Activated CD8-positive, alpha-beta T cell treated with anti-CD3 and anti-CD28 coated beads for 36 hours (primary cell): ENCODE measurements at regions not wholly inside any gene's neighbourhood (a gene's known extent, or its start where the extent isn't known, plus 50 kb on each side); places are given as distances from the start of the nearest gene placed in this dataset.

ENCODE experiments used
- ATAC-seq: fragments of 200-7000 bp; cut with Tn5 transposase; one replicate; pipeline ENCODE4 v1.10.0; 2021; ENCODE audit warnings: mild to moderate bottlenecking, moderate library complexity
- CTCF ChIA-PET: fragments of 350-600 bp; sonication (Branson Sonifier 250); formaldehyde crosslinking; loops from one replicate; lab custom pipeline; 2021; ENCODE audit warnings: antibody characterized with exemption; lab: Charles Lee
- POLR2A ChIA-PET: fragments of 350-600 bp; sonication (Branson Sonifier 250); formaldehyde crosslinking; loops from one replicate; lab custom pipeline; 2021; ENCODE audit warnings: antibody characterized with exemption; lab: Charles Lee
- DNase-seq: peaks from one replicate; pipeline ENCODE4 v3.0.0-alpha.2; 2020
- H3K27ac Mint-ChIP-seq: one replicate; pipeline ENCODE4 v1.8.0; 2021; ENCODE audit warnings: mild to moderate bottlenecking, mixed read lengths
- H3K27me3 Mint-ChIP-seq: one replicate; pipeline ENCODE4 v1.8.0; 2021; ENCODE audit warnings: mixed read lengths
- H3K36me3 Mint-ChIP-seq: one replicate; pipeline ENCODE4 v1.8.0; 2021; ENCODE audit warnings: low read depth, mixed read lengths
- H3K4me1 Mint-ChIP-seq: one replicate; pipeline ENCODE4 v1.8.0; 2021; ENCODE audit warnings: low read depth, mixed read lengths
- H3K4me3 Mint-ChIP-seq: one replicate; pipeline ENCODE4 v1.8.0; 2021; ENCODE audit warnings: mild to moderate bottlenecking, moderate library complexity, mixed read lengths
- H3K9me3 Mint-ChIP-seq: one replicate; pipeline ENCODE4 v1.8.0; 2021; ENCODE audit warnings: mixed read lengths
- CTCF ChIP-seq: fragments of 200-600 bp; IDR thresholded peaks from one replicate; pipeline ENCODE4 v1.8.0; 2022; ENCODE audit warnings: antibody characterized with exemption, mild to moderate bottlenecking
- intact Hi-C: fragments of 100-400 bp; cut with micrococcal nuclease; formaldehyde crosslinking; loops from one replicate; pipeline ENCODE4 v1.10.0; 2022

- Mint-ChIP-seq H3K27me3 (no peaks in the 10 kb centered on the region), H3K4me3 (no peak overlapping the region), H3K27ac (no peak overlapping the region), H3K36me3 (no peaks in the 10 kb centered on the region), H3K4me1 (no peaks in the 10 kb centered on the region), H3K9me3 (peaks cover 8% of the 10 kb centered on the region)
- CTCF ChIA-PET, result no interaction called here
- DNase-seq (no peak), ATAC-seq (no peak)
- intact Hi-C loops, result no loop called here
- no peak for TF ChIP-seq CTCF
- POLR2A ChIA-PET, result no interaction called here
Measured at GRCh38 chr3:157830556-157831236, 275.5 kb downstream of the SHOX2 start.

- H3K27ac Mint-ChIP-seq, result no peak overlapping the region
- H3K27me3 Mint-ChIP-seq, result no peaks in the 10 kb centered on the region
- no peak for TF ChIP-seq CTCF
- intact Hi-C loops, result no loop called here
- ATAC-seq (no peak), DNase-seq (no peak)
- H3K4me1 Mint-ChIP-seq, result no peaks in the 10 kb centered on the region
- no peak overlapping the region for H3K4me3 Mint-ChIP-seq
- H3K9me3 Mint-ChIP-seq, result peaks cover 8% of the 10 kb centered on the region
- ChIA-PET POLR2A (no interaction called here), CTCF (no interaction called here)
- H3K36me3 Mint-ChIP-seq, result no peaks in the 10 kb centered on the region
Measured at GRCh38 chr3:157829786-157830185, 276.4 kb downstream of the SHOX2 start.

- TF ChIP-seq CTCF, result no peak
- Mint-ChIP-seq H3K27ac (no peak overlapping the region), H3K27me3 (no peaks in the 10 kb centered on the region), H3K4me1 (no peaks in the 10 kb centered on the region), H3K36me3 (no peaks in the 10 kb centered on the region), H3K9me3 (peaks cover 5% of the 10 kb centered on the region), H3K4me3 (no peak overlapping the region)
- POLR2A ChIA-PET, result no interaction called here
- ATAC-seq (no peak), DNase-seq (no peak)
- CTCF ChIA-PET, result no interaction called here
- intact Hi-C loops, result no loop called here
Measured at GRCh38 chr3:157824281-157824680, 281.9 kb downstream of the SHOX2 start.

- H3K4me1 Mint-ChIP-seq, result no peaks in the 10 kb centered on the region
- no peak for ATAC-seq
- DNase-seq, result no peak
- POLR2A ChIA-PET, result no interaction called here
- no peak overlapping the region for H3K4me3 Mint-ChIP-seq
- CTCF ChIA-PET, result no interaction called here
- no peaks in the 10 kb centered on the region for H3K27me3 Mint-ChIP-seq
- intact Hi-C loops, result no loop called here
- no peak for TF ChIP-seq CTCF
- no peaks in the 10 kb centered on the region for H3K36me3 Mint-ChIP-seq
- no peak overlapping the region for H3K27ac Mint-ChIP-seq
- H3K9me3 Mint-ChIP-seq, result no peaks in the 10 kb centered on the region
Measured at GRCh38 chr3:157823050-157823449, 283.2 kb downstream of the SHOX2 start.

- Mint-ChIP-seq H3K4me1 (no peaks in the 10 kb centered on the region), H3K27me3 (no peaks in the 10 kb centered on the region), H3K4me3 (no peak overlapping the region), H3K27ac (no peak overlapping the region), H3K36me3 (no peaks in the 10 kb centered on the region), H3K9me3 (no peaks in the 10 kb centered on the region)
- TF ChIP-seq CTCF, result no peak
- ChIA-PET POLR2A (no interaction called here), CTCF (interaction anchor here (0.7 kb wide), 1 partner anchor 1252 kb away, joined by 3 read pairs; no protein-coding TSS in a partner anchor)
- ATAC-seq (no peak), DNase-seq (no peak)
- intact Hi-C loops, result no loop called here
Measured at GRCh38 chr3:157820157-157820517, 286.1 kb downstream of the SHOX2 start.
